Liver (tissue), 8 donors: ENCODE measurements at regions not wholly inside any gene's neighbourhood (a gene's known extent, or its start where the extent isn't known, plus 50 kb on each side); places are given as distances from the start of the nearest gene placed in this dataset.

Experiments used
- DNase-seq: peaks from one replicate; pipeline ENCODE4 v3.0.0-alpha.2; 2017; ENCODE audit warnings: low spot score
- H3K27ac ChIP-seq, 2 donors: one replicate each; pipeline ENCODE4 v1.7.0; 2013; ENCODE audit warnings: inconsistent platforms in 2 of 2, low read length in 2 of 2, control low read depth in 1 of 2, low read depth in 1 of 2, mild to moderate bottlenecking in 1 of 2
- H3K27me3 ChIP-seq, 4 donors: one replicate each; pipeline versions ENCODE4 v1.6.1 to v1.7.0; 2013; ENCODE audit warnings: low read length in 3 of 4, inconsistent platforms in 1 of 4, mild to moderate bottlenecking in 1 of 4, moderate library complexity in 1 of 4; ENCODE audit not compliant: control insufficient read depth in 4 of 4, insufficient read depth in 4 of 4
- H3K36me3 ChIP-seq, 4 donors: one replicate each; pipeline versions ENCODE4 v1.6.1 to v1.7.0; 2013; ENCODE audit warnings: low read length in 3 of 4, mild to moderate bottlenecking in 3 of 4, low read depth in 1 of 4, moderate library complexity in 1 of 4; ENCODE audit not compliant: control insufficient read depth in 4 of 4, insufficient read depth in 3 of 4
- H3K4me1 ChIP-seq, 4 donors: one replicate each; pipeline versions ENCODE4 v1.6.1 to v1.7.0; 2013; ENCODE audit warnings: low read length in 3 of 4, mild to moderate bottlenecking in 3 of 4, moderate library complexity in 1 of 4; ENCODE audit not compliant: control insufficient read depth in 4 of 4, insufficient read depth in 4 of 4
- H3K4me3 ChIP-seq, 3 donors: one replicate each; pipeline versions ENCODE4 v1.6.1 to v1.7.0; 2013; ENCODE audit warnings: low read length in 3 of 3, control low read depth in 1 of 3, low read depth in 1 of 3, mild to moderate bottlenecking in 1 of 3
- H3K9ac ChIP-seq, 2 donors: one replicate each; pipeline ENCODE4 v1.7.0; 2013; ENCODE audit warnings: low read length in 2 of 2, mild to moderate bottlenecking in 2 of 2, moderate library complexity in 2 of 2, control low read depth in 1 of 2, low read depth in 1 of 2
- H3K9me3 ChIP-seq, 4 donors: one replicate each; pipeline versions ENCODE4 v1.6.1 to v1.7.0; 2013; ENCODE audit warnings: low read length in 3 of 4; ENCODE audit not compliant: control insufficient read depth in 4 of 4
- EGR1 ChIP-seq, 2 donors: IDR thresholded peaks; 2 replicates each; pipeline ENCODE4 v1.6.1; 2016 to 2018; ENCODE audit warnings: antibody characterized with exemption in 2 of 2, low read depth in 2 of 2
- GABPA ChIP-seq, 2 donors: IDR thresholded peaks in 1 of 2; conservative IDR thresholded peaks in 1 of 2; 2 replicates each; pipeline ENCODE4 v1.6.1; 2016; ENCODE audit warnings: antibody characterized with exemption in 2 of 2, mild to moderate bottlenecking in 1 of 2, moderate library complexity in 1 of 2
- HNF4A ChIP-seq, 2 donors: conservative IDR thresholded peaks; 2 replicates each; pipeline ENCODE4 v1.6.1; 2016; ENCODE audit warnings: antibody characterized with exemption in 2 of 2, mild to moderate bottlenecking in 2 of 2
- JUND ChIP-seq, 2 donors: IDR thresholded peaks; 2 replicates each; pipeline ENCODE4 v1.6.1; 2016; ENCODE audit warnings: antibody characterized with exemption in 2 of 2
- MAX ChIP-seq: IDR thresholded peaks from 2 replicates; pipeline ENCODE4 v1.6.1; 2016; ENCODE audit warnings: antibody characterized with exemption
- NR2F2 ChIP-seq: IDR thresholded peaks from 2 replicates; pipeline ENCODE4 v1.6.1; 2016; ENCODE audit warnings: antibody characterized with exemption
- RXRA ChIP-seq, 2 donors: IDR thresholded peaks; 2 replicates each; pipeline ENCODE4 v1.6.1; 2017 to 2018; ENCODE audit warnings: antibody characterized with exemption in 2 of 2, mild to moderate bottlenecking in 1 of 2
- SP1 ChIP-seq: IDR thresholded peaks from 2 replicates; pipeline ENCODE4 v1.6.1; 2018; ENCODE audit warnings: antibody characterized with exemption, mild to moderate bottlenecking
- TAF1 ChIP-seq: conservative IDR thresholded peaks from 2 replicates; pipeline ENCODE4 v1.6.1; 2016; ENCODE audit warnings: antibody characterized with exemption, mild to moderate bottlenecking
- YY1 ChIP-seq: IDR thresholded peaks from 2 replicates; pipeline ENCODE4 v1.6.1; 2016; ENCODE audit warnings: antibody characterized with exemption, mild to moderate bottlenecking
- WGBS: extraction: QIAGEN DNeasy Blood & Tissue Kit; methylation state at CpG from one replicate; pipeline ENCODE4 v1.1.7; 2013; 5-methylcytosine and 5-hydroxymethylcytosine counted together
- TF ChIP-seq, protein P1 (sequence below): IDR thresholded peaks from 2 replicates; pipeline ENCODE4 v1.6.1; 2016; ENCODE audit warnings: antibody characterized with exemption
- TF ChIP-seq, protein P2 (sequence below): IDR thresholded peaks from 2 replicates; pipeline ENCODE4 v1.6.1; 2016; ENCODE audit warnings: antibody characterized with exemption
- TF ChIP-seq, protein P3 (sequence below): fragments of 150-350 bp; IDR thresholded peaks from 2 replicates; pipeline ENCODE4 v1.5.1; 2017; ENCODE audit warnings: improper control_type of control experiment, low read depth, low read length; ENCODE audit not compliant: missing input control
- TF ChIP-seq, protein P4 (sequence below): IDR thresholded peaks from 2 replicates; pipeline ENCODE4 v1.6.1; 2016; ENCODE audit warnings: antibody characterized with exemption, mild to moderate bottlenecking
- donor health status: healthy.
- donor health status: healthy.
- donor health status: healthy.
- donor health status: healthy.
- donor health status: healthy.

GRCh38 chr2:76283350-76283749, 572.6 kb upstream of the GCFC2 start:
- no peak for DNase-seq
- TF ChIP-seq EGR1 (IDR thresholded peaks at IDR 0.05; ENCODE audit: low read depth in 2 of 2): no peak
- TF ChIP-seq, protein P1, sequence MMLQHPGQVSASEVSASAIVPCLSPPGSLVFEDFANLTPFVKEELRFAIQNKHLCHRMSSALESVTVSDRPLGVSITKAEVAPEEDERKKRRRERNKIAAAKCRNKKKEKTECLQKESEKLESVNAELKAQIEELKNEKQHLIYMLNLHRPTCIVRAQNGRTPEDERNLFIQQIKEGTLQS: no peak
- no peak for TF ChIP-seq GABPA (IDR thresholded peaks at IDR 0.05 in 1 of 2, conservative IDR thresholded peaks at IDR 0.05 in 1 of 2)
- no peak for TF ChIP-seq YY1
- TF ChIP-seq, protein P2, sequence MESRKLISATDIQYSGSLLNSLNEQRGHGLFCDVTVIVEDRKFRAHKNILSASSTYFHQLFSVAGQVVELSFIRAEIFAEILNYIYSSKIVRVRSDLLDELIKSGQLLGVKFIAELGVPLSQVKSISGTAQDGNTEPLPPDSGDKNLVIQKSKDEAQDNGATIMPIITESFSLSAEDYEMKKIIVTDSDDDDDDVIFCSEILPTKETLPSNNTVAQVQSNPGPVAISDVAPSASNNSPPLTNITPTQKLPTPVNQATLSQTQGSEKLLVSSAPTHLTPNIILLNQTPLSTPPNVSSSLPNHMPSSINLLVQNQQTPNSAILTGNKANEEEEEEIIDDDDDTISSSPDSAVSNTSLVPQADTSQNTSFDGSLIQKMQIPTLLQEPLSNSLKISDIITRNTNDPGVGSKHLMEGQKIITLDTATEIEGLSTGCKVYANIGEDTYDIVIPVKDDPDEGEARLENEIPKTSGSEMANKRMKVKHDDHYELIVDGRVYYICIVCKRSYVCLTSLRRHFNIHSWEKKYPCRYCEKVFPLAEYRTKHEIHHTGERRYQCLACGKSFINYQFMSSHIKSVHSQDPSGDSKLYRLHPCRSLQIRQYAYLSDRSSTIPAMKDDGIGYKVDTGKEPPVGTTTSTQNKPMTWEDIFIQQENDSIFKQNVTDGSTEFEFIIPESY: no peak
- TF ChIP-seq NR2F2: no peak
- TF ChIP-seq, protein P3, sequence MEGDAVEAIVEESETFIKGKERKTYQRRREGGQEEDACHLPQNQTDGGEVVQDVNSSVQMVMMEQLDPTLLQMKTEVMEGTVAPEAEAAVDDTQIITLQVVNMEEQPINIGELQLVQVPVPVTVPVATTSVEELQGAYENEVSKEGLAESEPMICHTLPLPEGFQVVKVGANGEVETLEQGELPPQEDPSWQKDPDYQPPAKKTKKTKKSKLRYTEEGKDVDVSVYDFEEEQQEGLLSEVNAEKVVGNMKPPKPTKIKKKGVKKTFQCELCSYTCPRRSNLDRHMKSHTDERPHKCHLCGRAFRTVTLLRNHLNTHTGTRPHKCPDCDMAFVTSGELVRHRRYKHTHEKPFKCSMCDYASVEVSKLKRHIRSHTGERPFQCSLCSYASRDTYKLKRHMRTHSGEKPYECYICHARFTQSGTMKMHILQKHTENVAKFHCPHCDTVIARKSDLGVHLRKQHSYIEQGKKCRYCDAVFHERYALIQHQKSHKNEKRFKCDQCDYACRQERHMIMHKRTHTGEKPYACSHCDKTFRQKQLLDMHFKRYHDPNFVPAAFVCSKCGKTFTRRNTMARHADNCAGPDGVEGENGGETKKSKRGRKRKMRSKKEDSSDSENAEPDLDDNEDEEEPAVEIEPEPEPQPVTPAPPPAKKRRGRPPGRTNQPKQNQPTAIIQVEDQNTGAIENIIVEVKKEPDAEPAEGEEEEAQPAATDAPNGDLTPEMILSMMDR: no peak
- H3K4me3 ChIP-seq: no peak overlapping the region
- H3K36me3 ChIP-seq: no peaks in the 10 kb centered on the region
- no peak overlapping the region for H3K27ac ChIP-seq
- no peaks in the 10 kb centered on the region for H3K4me1 ChIP-seq
- no peak overlapping the region for H3K9ac ChIP-seq
- H3K9me3 ChIP-seq: no peaks in the 10 kb centered on the region
- H3K27me3 ChIP-seq: peaks cover 0 to 3% (median 0%) of the 10 kb centered on the region in 4 donors

- WGBS: 74% methylated on average over 2 of the region's 2 CpGs
- TF ChIP-seq GABPA (IDR thresholded peaks at IDR 0.05 in 1 of 2, conservative IDR thresholded peaks at IDR 0.05 in 1 of 2) (no peak), TAF1 (no peak), EGR1 (IDR thresholded peaks at IDR 0.05; ENCODE audit: low read depth in 2 of 2) (no peak), YY1 (no peak), HNF4A (conservative IDR thresholded peaks at IDR 0.05) (no peak), NR2F2 (no peak), SP1 (no peak), MAX (no peak), JUND (IDR thresholded peaks at IDR 0.05) (no peak), RXRA (IDR thresholded peaks at IDR 0.05) (no peak)
- TF ChIP-seq, protein P3: no peak
- TF ChIP-seq, protein P2: no peak
- TF ChIP-seq, protein P1: no peak
- TF ChIP-seq, protein P4, sequence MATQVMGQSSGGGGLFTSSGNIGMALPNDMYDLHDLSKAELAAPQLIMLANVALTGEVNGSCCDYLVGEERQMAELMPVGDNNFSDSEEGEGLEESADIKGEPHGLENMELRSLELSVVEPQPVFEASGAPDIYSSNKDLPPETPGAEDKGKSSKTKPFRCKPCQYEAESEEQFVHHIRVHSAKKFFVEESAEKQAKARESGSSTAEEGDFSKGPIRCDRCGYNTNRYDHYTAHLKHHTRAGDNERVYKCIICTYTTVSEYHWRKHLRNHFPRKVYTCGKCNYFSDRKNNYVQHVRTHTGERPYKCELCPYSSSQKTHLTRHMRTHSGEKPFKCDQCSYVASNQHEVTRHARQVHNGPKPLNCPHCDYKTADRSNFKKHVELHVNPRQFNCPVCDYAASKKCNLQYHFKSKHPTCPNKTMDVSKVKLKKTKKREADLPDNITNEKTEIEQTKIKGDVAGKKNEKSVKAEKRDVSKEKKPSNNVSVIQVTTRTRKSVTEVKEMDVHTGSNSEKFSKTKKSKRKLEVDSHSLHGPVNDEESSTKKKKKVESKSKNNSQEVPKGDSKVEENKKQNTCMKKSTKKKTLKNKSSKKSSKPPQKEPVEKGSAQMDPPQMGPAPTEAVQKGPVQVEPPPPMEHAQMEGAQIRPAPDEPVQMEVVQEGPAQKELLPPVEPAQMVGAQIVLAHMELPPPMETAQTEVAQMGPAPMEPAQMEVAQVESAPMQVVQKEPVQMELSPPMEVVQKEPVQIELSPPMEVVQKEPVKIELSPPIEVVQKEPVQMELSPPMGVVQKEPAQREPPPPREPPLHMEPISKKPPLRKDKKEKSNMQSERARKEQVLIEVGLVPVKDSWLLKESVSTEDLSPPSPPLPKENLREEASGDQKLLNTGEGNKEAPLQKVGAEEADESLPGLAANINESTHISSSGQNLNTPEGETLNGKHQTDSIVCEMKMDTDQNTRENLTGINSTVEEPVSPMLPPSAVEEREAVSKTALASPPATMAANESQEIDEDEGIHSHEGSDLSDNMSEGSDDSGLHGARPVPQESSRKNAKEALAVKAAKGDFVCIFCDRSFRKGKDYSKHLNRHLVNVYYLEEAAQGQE: no peak
- peaks cover 0 to 3% (median 0%) of the 10 kb centered on the region in 4 donors for H3K27me3 ChIP-seq
- no peaks in the 10 kb centered on the region for H3K9me3 ChIP-seq
- H3K36me3 ChIP-seq: no peaks in the 10 kb centered on the region
- H3K4me1 ChIP-seq: no peaks in the 10 kb centered on the region
- no peak for DNase-seq
- H3K27ac ChIP-seq: no peak overlapping the region
- H3K9ac ChIP-seq: no peak overlapping the region
- H3K4me3 ChIP-seq: no peak overlapping the region
Measured at GRCh38 chr2:76281156-76281841, 570.6 kb upstream of the GCFC2 start.
